A172 (cell line): ENCODE measurements at regions not wholly inside any gene's neighbourhood (a gene's known extent, or its start where the extent isn't known, plus 50 kb on each side); places are given as distances from the start of the nearest gene placed in this dataset.
"Not testable (repeated sequence)": the region's sequence is repeated elsewhere in the genome, so short reads cannot be mapped to it uniquely, and the experiment has no call there.

ENCODE experiments used
- DNase-seq: peaks from one replicate; pipeline ENCODE4 v3.0.0-alpha.2; 2015; ENCODE audit warnings: low spot score

DNA sequence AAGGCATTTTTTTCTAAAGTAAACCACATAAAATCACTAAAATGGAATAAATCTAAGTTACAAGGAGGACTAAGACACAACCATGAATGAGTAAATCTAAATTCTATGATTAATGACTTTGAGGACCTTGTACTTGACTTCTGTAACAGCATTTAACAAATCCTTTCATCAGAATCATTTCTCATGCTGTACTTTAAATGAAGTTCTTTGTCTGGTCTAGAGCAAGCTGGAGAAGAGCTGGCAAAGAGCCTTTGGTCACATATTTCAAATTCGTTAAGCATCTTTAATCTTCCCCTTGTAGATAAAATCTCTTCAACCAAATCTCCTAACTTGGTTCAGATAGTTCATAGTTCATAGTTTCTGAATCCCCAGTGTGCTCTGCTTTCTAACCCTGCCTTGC, 405.4 kb downstream of the PTPRC start:
- DNase-seq, result no peak

DNA sequence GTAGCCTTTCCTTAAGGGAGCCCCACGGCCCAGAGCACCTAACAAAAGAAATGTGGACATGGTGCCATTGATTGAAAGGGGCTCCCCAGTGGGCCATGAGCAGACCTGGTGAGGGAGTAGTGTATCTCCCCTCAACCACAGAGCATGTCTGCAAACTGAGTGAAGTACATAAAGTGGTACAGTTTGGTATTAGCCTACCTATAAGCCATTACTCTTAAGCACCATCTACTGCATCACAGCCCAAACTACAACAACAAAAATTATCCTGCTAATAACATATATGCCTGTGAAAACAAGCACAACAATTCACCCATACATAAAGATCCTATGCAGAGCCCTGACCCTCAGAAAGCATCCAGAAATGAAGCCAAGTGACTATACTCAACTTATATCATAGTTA, 407.8 kb downstream of the PTPRC start:
- DNase-seq, result no peak

DNA sequence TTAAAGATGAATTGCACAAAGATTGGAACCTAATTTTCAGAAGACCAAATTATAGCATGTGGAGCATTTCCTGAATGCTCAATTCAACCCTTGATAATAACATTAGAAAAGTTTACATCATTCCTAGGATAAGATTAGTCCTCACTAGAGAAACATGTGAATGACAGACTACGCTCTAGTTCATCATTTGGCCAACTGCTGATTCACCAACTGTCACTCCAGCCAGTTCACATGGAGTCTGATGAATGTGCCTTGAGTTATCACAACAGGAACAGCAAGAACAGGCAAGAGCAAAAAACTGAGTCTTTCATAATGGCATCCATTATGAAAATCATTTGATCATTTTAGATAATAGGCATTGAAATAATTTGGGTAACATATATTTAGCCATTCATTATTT, 415.9 kb downstream of the PTPRC start:
- DNase-seq, result no peak

DNA sequence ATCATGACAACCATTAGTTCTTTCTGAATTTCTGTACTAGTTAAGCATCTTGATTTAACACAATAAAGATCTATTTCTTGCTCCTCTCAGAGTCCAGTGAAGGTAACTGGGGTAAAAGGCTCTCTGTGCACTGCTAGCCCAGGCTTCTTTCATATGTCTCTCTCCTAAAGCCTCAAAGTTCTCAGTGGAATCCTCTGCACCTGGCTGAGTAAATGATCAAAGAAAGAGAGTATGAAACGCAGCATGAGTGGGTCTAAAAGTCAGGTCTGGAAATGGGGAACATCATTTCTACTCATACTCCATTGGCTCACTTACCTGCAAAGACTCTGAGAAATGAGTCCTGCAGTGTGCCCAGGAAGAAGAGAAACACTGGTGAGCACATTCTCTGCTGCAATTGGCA, 418.5 kb downstream of the PTPRC start:
- no peak for DNase-seq

DNA sequence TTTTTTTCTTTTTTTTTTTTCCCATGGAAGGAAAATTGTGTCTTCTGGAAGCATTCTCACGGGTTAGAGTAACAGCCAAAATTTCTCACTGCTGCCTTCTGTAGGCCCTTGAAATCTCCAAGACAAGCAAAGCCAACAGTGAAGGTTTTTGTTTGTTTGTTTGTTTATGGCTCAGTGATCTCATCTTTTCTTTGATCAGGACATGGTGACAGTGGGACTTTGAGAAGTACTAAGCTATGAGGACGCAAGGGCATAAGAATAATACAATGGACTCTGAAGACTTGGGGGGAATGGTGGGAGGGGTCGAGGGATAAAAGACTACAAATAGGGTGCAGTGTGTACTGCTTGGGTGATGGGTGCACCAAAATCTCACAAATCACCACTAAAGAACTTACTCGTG, 419.4 kb downstream of the PTPRC start:
- DNase-seq, result no peak

DNA sequence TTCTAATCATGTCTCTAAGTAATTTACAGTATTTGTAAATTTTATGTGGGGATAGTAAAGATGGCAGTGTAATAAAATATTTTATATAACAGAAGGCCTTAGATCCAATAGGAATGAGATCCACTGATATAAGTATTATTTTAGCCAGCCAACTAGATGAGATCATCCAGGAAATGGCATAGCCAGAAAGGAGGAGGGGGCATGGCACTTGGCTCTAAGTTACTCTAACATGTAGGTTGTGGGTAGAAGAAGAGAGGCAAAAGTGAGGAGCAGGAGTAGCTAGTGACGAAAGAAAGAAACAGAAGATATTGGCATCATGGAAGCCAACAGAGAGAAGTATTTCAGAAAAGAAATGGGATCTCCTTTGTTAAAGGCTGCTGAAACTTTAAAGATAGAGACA, 426.1 kb downstream of the PTPRC start:
- peak; percentile 26 for DNase-seq

DNA sequence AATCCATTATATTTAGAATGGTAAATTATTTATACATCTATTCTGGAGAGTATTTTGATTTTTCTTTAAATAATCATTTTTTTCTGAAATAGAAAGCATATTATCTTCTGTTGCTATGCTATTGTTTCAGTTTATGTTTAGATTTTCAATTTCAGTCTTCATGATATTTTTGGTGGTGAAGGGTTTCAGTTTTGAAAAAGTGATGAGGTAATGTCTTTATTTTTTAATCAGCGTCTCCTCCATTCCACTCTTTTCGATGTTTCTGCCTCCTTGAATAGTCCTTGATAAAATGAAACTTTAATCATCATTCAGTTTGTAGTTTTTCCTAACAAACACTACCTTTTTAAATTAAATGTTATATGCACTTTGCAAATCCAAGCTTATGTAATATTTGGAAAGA, 428.6 kb downstream of the PTPRC start:
- DNase-seq, result no peak

DNA sequence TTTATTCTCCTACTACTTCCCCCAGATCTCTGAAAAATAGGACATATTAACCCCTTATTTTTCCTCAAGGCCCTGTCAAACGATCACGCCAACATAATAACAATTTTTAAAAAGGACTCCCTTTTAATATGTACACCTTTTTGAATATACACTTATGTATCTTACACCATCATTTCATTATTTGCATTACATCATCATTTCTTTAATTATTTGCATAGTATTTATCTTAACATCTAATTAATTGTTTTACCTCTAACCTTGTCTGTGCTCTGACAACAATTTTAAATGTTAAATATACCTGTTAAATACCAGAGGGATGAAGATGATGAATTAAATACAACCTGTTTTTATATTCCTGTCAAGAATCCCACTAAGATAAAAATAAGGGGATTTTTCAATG, 432.2 kb downstream of the PTPRC start:
- DNase-seq, result no peak

DNA sequence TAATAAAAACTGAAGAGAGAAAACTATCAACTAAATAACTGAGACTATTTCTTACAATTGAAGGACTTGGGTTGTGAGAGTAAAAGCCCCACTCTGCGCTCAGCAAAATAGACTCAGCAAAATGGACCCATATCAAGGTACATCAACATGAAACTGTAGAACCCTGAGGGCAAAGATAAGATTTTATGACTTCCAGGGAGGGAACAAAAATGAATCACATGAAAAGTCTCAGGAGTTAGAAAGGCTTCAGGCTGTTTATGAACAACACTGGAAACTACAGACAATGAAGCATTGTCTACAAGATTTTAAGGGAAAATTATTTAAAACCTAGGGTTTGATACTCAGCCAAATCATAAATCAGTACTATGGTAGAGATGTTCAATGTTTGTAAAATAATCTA, 434.3 kb downstream of the PTPRC start:
- DNase-seq, result peak; percentile 27

DNA sequence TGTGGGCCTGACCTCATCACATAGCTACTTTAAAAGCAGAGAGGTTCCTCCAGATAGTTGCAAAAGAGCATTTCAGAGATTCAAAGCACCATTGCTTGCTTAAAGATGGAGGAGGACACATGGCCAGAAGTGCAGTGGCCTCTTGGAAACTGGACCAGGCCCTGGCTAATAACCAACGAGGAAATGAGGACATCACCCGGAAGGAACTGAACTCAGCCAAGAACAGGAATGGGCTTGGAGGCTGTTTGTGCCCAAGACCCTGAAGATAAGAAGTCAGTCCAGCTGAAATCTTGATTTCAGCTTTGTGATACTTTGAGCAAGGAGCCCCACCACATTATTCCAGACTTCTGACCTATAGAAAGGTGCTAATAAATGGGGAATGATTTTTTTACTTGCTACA, 437.0 kb downstream of the PTPRC start:
- no peak for DNase-seq

DNA sequence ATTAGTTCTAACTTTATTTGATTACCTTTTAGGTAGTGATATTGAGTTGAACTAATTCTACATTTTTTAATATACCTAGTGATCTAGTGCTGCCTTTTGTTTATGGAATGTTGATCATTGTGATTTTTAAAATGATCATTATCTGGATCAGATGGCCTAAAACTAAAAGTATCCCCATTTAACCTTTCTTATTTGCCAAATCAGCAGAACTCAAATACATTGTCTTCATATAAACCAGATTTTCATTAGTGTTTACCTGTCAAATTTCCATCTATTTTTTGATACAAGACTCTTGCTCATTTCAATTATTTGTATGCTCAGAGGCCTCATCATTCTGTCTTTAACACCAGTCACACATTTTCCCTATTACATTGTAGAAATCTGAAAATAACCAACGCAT, 441.2 kb downstream of the PTPRC start:
- DNase-seq, result no peak

DNA sequence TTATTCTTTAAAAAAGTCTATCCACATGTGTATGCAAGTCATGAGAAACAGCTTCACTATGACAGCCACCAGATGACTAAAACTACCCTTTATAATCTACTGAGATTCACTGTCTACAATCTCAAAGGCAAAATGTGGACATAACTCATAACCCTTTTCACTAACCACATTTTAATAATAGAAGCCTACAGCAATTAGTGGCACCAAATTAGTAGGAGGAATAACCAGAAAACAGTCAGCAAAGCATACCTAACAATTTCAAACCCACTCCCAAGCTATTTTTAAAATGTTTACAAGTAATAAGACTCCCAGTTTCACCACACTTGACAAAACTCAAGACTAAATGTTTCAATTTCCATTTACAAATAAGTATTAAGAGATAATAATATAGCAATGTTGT, 442.9 kb downstream of the PTPRC start:
- DNase-seq, result no peak

DNA sequence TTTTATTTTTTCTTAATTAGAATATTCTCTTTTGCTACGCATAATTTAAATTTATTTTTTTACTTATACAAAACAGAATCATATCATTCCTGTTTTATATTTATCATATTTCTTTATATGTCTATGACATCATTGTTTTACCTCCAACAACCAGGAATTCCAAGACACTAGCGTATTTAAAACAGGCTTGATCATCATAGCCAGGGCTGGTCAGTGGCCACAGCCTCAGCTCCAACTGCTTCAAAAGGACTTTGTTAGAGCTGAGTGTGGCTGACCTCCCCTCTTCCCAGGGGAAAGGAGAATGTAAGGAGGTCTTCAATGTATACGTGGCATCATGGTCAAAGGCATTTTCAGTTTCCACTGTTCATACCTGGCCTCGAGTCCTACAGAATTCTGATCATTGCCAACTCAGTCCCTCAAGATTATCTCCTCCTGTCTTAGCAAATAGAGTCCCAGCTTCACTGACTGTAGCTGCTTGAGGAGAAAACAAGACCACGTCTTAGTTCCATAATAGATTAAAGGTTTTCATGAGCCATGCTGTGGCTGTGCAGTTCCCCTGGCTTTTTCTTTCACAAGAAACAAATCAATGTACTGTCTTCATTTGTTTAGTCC, 444.0 kb downstream of the PTPRC start:
- DNase-seq, result no peak

DNA sequence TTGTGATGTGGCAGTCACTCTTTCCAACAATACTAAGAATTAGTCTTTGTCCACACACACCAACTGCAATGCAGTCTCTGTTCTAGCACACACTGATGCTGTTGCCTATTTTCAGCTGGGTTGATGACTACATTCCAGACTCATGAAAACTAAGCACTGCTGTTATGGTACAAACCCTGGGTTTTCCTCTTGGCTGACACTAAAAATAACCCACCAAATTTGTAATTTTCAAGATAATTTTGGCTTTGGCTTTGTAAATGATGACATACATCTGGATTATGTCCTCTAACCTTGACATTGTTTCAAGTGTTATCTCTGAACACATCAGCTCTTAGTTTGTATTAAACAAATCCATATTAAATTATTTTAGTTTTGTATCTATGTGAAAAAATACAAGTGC, 444.8 kb downstream of the PTPRC start:
- DNase-seq, result no peak

DNA sequence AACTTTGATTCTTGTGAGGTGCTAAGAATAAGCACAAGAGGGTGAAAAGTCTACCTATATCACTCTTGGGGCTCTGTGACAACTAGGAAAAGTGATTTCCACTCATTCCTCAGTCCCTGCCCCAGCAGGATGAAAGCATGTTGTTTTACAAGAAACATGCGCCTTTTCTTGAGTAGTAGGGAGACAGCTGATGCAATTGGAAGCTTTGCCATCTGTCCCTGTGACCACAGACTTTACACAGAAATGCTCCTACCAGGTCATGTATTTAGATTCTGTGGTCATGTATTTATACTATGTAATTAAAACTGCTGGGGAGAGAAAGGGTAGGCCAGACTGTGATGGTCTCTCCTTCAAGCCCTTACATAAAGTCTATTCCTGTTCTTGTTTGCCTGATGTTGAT, 445.5 kb downstream of the PTPRC start:
- DNase-seq, result no peak

DNA sequence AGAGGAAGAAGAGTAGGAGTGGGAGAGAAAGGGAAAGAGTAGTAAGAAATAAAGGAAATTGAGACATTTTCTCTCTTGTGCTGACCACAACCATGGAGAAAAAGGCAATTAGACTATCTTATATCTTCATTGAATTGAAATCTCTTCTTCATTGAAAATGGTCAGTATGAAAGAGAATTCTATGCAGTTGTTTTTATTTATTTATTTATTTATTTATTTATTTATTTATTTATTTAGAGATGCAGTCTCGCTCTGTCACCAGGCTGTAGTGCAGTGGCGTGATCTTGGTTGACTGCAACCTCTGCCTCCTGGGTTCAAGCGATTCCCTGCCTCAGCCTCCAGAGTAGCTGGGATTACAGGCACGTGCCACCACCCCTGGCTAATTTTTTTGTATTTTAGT, 447.1 kb downstream of the PTPRC start:
- no peak for DNase-seq

DNA sequence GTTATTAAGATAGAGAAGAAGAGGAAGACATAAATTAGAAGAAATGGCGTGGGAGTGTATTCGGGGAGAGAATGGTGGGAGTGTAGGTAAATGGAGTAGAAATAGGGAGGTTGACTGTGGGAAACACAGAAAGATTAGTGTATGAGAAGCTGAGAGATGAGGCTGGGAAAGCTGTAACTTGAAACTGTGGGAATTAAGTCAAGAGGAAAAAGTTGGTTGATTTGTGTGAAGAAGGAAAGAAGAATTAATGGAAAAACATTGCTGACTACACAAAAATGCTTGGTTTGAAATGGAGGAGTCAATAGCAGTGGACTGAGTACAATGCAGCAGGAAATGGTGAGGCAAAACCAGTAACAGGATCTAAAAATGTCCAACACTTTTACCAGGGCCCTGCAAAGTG, 448.3 kb downstream of the PTPRC start:
- DNase-seq, result no peak

DNA sequence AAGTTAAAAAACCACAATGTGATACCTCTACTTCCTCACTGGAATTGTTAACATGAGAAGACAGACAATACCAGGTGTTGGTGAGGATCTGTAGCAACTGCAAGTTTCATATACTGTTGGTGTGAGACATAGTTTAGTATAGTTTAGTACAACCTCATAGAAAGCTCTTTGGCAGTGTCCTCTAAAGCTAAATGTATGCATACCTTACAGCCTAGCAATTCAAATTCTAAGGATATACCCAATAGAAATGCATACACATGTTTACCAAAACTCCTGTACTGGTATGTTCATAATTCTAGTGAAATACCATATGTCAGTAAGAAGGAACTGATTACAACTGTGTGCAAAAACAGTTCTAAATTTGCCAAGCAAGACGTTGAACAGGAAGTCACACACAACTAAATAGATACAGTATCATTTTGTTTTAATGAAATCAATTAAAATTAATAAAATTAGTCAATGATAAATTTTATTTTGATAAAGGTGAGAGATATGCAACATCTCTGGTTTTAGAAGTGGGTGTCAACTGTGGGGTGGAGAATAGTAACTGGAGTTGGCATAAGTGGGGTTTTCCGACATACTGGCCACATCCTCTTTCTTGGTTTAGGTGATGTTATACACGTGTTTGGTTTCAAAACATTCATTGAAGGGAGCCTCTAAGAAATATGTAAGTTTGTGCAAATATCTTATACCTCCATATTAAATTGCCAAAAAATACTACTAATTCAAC, 450.7 kb downstream of the PTPRC start:
- no peak for DNase-seq

DNA sequence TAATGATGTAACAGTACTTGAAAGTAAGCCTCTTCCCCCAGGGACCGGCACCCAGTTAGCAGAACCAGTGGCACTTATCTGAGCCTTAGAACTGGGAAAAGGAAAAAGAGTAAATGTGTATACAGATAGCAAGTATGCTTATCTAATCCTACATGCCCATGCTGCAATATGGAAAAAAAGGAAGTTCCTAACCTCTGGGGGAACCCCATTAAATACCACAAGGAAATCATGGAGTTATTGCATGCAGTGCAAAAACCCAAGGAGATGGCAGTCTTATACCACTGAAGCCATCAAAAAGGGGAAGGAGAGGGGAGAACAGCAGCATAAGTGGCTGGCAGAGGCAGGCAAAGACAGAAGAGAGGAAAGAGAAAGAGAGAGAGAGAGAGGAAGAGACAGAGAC, 456.8 kb downstream of the PTPRC start:
- not testable (repeated sequence) for DNase-seq

DNA sequence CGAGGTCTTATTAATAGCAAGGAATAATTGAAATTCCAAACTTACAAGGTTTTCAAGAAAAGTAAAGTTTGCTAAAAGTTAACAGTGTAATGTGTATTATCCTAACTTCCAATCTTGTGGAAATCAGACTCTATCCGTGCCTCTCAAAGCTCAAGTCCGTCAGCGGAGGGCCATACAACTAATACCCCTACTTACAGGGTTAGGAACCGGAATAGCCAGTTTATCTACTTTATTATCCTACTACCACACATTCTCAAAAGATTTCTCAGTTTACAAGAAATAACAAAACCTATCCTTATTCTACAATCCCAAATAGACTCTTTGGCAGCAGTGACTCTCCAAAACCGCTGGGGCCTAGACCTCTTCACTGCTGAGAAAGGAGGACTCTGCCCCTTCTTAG, 457.8 kb downstream of the PTPRC start:
- no peak for DNase-seq

DNA sequence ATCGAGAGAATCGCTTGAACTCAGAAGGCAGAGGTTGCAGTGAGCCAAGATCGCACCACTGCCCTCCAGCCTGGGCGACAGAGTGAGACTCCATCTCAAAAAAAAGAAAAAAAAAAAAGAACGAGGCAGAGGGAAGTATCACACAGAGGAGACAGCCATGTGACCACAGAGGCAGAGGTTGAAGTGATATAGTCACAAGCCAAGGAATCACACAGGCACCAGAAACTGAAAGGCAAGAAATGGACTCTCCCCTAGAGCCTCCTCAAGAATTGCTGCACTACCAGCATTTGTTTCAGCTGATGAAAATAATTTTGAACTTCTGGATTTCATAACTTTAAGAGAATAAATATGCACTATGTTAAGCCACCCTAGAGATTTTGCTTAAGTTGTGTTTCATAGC, 459.6 kb downstream of the PTPRC start:
- no peak for DNase-seq

DNA sequence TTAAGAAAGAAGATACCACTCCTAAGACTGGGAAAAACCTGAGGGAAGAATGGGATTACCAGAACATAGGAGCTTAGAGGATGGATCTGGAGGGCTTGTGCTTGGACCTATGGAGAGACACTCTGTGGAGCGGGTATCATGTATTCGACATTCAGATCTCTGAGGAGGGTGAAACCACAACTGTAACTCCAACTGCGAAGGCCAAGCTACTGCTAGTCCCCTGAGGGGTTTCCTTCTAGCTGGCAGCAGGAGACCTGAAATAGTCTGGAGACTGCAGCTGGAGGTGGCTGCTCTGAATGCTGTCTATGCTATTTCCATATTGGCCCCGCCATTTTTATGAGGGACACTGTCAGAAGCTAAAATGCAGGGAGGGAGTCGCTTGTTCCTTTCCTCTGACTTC, 462.3 kb downstream of the PTPRC start:
- DNase-seq, result no peak

DNA sequence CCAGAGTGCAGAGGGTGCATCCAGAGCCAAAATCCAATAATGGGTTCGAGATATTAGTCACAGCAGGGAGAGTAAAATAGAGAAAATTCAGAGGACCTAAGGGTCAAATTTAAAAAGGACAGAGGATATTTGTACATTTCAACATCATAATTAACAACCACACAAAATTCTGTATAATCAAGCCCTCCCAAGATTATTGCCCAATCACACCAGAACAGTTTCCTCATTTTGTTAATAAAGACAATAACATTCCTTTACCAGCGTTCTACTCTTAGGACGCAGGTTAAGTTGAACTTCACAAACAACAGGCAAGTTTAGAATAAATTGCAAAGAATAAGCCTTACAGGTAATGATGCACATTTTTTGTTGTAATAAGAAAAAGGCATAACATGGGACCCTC, 462.8 kb downstream of the PTPRC start:
- DNase-seq, result no peak

DNA sequence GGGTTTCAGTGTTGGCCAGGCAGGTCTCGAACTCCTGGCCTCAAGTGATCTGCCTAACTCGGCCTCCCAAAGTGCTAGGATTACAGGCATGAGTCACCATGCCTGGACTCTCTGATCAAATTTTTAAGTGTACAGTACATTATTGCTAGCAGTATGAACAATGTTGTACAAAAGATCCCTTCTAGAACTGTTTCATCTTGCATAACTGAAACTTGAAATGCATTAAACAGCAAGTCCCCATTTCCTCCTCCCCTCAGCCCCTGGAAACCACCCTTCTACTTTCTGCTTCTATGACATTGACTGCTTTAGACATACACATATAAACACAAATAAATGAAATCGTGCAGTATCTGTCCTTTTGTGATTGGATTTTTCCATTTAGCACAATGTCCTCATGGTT, 463.4 kb downstream of the PTPRC start:
- DNase-seq, result no peak
